HG03045 (cell line): ENCODE measurements at regions not wholly inside any gene's neighbourhood (a gene's known extent, or its start where the extent isn't known, plus 50 kb on each side); places are given as distances from the start of the nearest gene placed in this dataset.
"Not testable (repeated sequence)": the region's sequence is repeated elsewhere in the genome, so short reads cannot be mapped to it uniquely, and the experiment has no call there.

Source experiments
- ATAC-seq: cut with Tn5 transposase; IDR thresholded peaks from one replicate; pipeline ENCODE4 v1.9.1; 2021; ENCODE audit warnings: mild to moderate bottlenecking, moderate library complexity; ENCODE audit not compliant: unreplicated experiment

DNA sequence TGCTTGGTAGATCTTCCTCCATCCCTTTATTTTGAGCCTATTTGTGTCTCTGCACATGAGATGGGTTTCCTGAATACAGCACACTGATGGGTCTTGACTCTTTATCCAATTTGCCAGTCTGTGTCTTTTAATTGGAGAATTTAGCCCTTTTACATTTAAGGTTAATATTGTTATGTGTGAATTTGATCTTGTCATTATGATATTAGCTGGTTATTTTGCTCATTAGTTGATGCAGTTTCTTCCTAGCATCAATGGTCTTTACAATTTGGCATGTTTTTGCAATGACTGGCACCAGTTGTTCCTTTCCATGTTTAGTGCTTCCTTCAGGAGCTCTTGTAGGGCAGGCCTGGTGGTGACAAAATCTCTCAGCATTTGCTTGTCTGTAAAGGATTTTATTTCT lies 72.4 kb downstream of the HNRNPD start:
- not testable (repeated sequence) for ATAC-seq

DNA sequence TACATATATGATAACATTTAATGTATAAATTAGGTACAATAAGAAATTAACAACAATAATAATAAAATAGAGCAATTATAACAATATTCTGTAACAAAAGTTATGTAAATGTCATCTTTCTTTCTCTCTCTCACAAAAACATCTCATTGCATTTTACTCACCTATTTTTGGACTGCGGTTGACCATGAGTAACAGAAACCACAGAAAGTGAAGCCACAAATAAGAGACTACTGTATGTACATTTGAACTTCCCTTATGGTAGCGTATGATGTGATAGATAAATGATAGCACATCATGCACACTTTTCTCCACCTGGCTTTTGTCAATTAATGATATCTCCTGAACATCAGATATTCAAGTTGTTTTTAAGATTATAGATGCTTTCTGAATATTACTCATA lies 80.5 kb downstream of the HNRNPD start:
- ATAC-seq, result peak; percentile 94

DNA sequence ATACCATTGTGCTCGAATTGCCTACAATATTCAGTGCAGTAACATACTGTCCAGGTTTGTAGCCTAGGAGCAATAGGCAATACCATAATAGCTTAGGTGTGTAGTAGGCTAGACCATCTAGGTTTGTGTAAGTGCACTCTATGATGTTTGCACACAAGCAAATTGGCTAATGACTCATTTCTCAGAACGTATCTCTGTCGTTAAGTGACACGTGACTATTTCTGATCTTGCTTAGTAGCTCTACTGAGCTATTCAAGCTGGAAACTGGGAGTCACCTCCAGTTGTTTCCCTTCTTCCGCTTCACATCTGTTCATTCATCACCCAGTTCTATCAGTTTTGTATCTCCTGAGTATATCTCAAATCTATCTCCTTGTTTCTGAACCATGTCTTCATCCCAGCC lies 86.1 kb downstream of the HNRNPD start:
- ATAC-seq, result no peak

GRCh38 chr4:82284858-82285805 lies 88.7 kb downstream of the HNRNPD start:
- ATAC-seq, result peak; percentile 100

DNA sequence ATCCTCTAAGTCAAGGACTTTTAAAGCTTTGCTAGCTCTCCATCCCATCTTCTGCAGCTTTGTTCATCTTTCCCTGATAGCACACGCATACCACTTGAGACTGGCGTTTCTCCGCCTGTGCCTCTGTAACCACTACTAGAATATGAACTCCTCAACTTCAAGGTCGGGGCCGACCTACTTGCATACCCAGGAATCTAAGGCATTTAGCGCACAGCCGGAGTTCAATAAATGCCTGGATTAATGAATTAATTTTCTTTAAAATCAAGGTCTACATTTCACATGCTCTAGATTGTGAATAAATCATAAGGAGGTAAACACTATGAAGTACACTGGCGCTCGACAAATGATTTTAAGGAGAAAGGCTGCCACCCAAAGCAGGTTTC lies 89.3 kb downstream of the HNRNPD start:
- no peak for ATAC-seq

DNA sequence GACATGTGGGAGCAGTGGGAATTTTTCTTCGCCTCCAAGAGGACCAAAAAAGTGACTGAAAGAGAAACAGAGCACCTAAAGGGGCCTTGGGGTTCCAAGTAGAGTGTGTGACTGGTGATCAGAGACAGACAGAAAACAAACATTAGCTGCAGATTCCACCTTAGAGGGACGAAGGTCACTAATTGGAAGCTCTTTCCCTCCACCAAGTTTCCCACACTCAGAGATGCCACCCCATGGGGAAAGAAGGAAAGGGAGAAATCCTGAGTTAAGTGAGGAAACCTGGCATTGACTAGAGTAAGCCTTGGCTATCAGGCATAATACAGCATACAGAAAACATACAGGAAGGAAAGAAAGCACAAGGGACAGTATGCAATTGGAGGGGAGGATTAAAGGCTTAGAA lies 90.9 kb downstream of the HNRNPD start:
- ATAC-seq, result no peak

GRCh38 chr4:82279550-82279949 lies 94.2 kb downstream of the HNRNPD start:
- not testable (repeated sequence) for ATAC-seq

DNA sequence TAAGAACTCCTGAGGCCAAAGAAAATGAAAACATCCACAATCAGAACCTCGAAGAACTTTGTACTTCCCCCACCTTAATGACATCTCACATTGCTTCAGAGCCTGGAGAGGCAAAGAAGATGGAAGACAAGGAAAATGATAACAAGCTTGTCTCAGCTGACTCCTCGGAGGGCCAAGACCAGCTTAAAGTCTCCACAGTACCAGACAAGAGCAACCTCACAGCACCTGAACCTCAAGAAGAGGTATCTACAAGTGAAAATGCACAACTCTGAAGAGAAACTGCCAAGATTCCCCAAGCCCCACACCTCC lies 97.5 kb downstream of the HNRNPD start:
- ATAC-seq, result no peak

GRCh38 chr4:82275431-82276331 lies 98.1 kb downstream of the HNRNPD start:
- no peak for ATAC-seq

- not testable (repeated sequence) for ATAC-seq
Measured at GRCh38 chr4:82274700-82275099, 99.1 kb downstream of the HNRNPD start.

GRCh38 chr4:82272523-82272922 lies 101.3 kb downstream of the HNRNPD start:
- ATAC-seq, result not testable (repeated sequence)

- ATAC-seq, result not testable (repeated sequence)
Measured at GRCh38 chr4:82271915-82272480, 101.8 kb downstream of the HNRNPD start.

DNA sequence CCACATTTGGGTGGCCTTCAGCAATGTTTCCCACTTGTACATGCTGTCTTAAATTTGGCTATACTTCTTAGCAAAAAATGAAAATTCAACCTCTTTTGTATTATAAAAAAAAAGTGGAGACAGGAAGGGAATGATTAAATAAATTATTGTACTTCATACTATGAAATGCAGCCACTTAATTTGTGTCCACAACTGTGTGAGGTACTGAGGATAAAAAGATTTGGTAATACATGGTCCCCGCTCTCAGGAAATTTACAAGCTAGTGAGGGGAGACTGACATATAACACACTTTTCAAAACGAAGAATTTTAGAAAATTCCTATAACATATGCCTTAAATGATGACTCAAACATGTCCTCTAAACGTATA lies 105.0 kb downstream of the HNRNPD start:
- no peak for ATAC-seq

GRCh38 chr4:82268050-82268825 lies 105.6 kb downstream of the HNRNPD start:
- ATAC-seq, result peak; percentile 77

GRCh38 chr4:82267506-82267905 lies 106.3 kb downstream of the HNRNPD start:
- no peak for ATAC-seq

DNA sequence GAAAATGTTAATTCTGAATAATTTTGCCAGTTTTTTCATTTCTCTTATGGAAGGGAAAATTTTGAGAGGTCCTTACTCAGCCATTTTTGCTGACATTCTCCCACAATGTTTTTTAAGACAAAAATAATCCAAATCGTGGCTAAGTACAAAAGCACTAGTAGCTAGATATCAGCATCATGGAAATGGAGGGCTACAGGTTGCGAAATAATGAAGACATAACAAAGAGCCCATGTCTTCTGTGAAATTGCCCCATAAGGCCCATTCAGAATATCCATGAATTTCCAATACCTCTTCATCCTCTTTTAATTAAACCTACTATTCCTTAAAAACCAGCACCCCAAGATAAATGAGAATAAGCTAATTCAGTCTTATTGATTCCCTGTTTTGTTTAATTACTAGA lies 107.4 kb downstream of the HNRNPD start:
- no peak for ATAC-seq

DNA sequence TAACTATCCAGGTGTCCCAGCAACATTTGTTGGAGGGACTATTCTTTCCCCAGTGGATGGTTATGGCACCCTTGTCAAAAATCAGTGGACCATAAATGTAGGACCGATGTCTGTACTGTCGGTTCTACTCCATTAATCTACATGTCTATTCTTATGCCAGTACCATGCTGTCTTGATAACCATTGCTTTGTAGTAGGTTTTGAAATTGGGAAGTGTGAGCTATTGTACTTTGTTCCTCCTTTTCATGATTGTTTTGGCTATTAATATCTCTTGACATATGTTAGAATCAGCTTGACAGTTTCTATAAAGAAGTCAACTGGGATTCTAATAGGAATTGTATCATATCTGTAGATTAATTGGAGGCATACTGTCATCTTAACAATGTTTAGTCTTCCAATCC lies 112.7 kb downstream of the HNRNPD start:
- no peak for ATAC-seq

- no peak for ATAC-seq
Measured at GRCh38 chr4:82260632-82261031, 113.2 kb downstream of the HNRNPD start.

GRCh38 chr4:82256718-82257117 lies 117.1 kb downstream of the HNRNPD start:
- no peak for ATAC-seq

DNA sequence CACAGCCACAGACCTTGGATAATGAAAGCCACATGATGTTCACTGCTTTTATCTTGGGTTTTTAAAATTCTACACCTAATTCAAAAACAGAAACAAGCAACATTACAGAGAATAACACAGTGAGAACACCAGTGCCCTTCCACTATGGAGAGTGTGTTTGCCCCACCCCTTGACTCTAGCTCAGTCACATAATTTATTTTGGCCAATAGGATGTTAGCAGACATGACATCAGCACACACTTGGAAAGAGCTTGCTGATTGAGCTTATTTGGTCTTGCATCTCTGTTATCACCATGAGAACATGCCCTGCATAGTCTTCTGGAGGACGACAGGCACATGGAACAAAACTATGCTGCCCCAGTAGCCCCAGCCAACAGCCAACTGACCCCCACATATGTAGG lies 118.1 kb downstream of the HNRNPD start:
- ATAC-seq, result no peak
